Esophagus squamous epithelium (tissue), 5 donors: ENCODE measurements at regions not wholly inside any gene's neighbourhood (a gene's known extent, or its start where the extent isn't known, plus 50 kb on each side); places are given as distances from the start of the nearest gene placed in this dataset.

Source experiments
- DNase-seq: peaks from one replicate; lab custom pipeline; 2025; lab: John Stamatoyannopoulos, UW
- H3K27ac ChIP-seq, 4 donors: fragments of 200-600 bp; sonication (generic); one replicate each; pipeline ENCODE4 v1.5.1; 2016 to 2019; ENCODE audit warnings: mild to moderate bottlenecking in 1 of 4
- H3K27me3 ChIP-seq, 4 donors: fragments of 200-600 bp; sonication (generic); 1 replicate in 3 of 4; 2 replicates in 1 of 4; pipeline versions ENCODE4 v1.5.1 to v1.6.0; 2017 to 2021; ENCODE audit warnings: antibody characterized with exemption in 1 of 4
- H3K36me3 ChIP-seq, 3 donors: fragments of 200-600 bp; sonication (generic); one replicate each; pipeline ENCODE4 v1.5.1; 2016 to 2019
- H3K4me1 ChIP-seq, 3 donors: fragments of 200-600 bp; sonication (generic); one replicate each; pipeline ENCODE4 v1.5.1; 2017 to 2019
- H3K4me3 ChIP-seq, 4 donors: fragments of 200-600 bp; sonication (generic); 1 replicate in 3 of 4; 2 replicates in 1 of 4; pipeline ENCODE4 v1.5.1; 2016 to 2019; ENCODE audit warnings: mild to moderate bottlenecking in 2 of 4, moderate library complexity in 1 of 4
- H3K9me3 ChIP-seq, 3 donors: fragments of 200-600 bp; sonication (generic); one replicate each; pipeline ENCODE4 v1.5.1; 2016 to 2019
- CTCF ChIP-seq, 6 experiments: fragments of 450-650 bp in 4 of 6; fragments of 200-600 bp in 2 of 6; sonication (generic) in 2 of 6; IDR thresholded peaks; one replicate each; pipeline ENCODE4 v1.5.1; 2016 to 2019; ENCODE audit warnings: antibody characterized with exemption in 6 of 6, mild to moderate bottlenecking in 4 of 6, moderate library complexity in 4 of 6
- POLR2A ChIP-seq, 4 donors: fragments of 450-650 bp; IDR thresholded peaks; one replicate each; pipeline ENCODE4 v1.6.1; 2017; ENCODE audit warnings: antibody characterized with exemption in 4 of 4, mild to moderate bottlenecking in 4 of 4, moderate library complexity in 3 of 4
- WGBS, 2 donors: methylation state at CpG; one replicate each; pipeline ENCODE4 v1.1.5; 2018; 5-methylcytosine and 5-hydroxymethylcytosine counted together
- intact Hi-C: fragments of 100-400 bp; cut with DNase I; formaldehyde crosslinking; loops from one replicate; pipeline ENCODE4 v1.15.0; 2022
- donor health status: DM: yes; HTN: yes; CAD: no.

GRCh38 chr17:55978578-55978977, 174.7 kb upstream of the ANKFN1 start:
- no peak for DNase-seq
- H3K9me3 ChIP-seq: no peaks in the 10 kb centered on the region
- H3K4me3 ChIP-seq: no peak overlapping the region
- no peaks in the 10 kb centered on the region for H3K36me3 ChIP-seq
- no peak overlapping the region for H3K27ac ChIP-seq
- intact Hi-C loops: no loop called here
- H3K27me3 ChIP-seq: no peaks in the 10 kb centered on the region
- no peaks in the 10 kb centered on the region for H3K4me1 ChIP-seq
- 50% methylated on average over 1 of the region's 1 CpG; no CpG with 5 or more reads in 1 of the 2 donors for WGBS, 2 donors
- TF ChIP-seq POLR2A (IDR thresholded peaks at IDR 0.05) (no peak), CTCF (IDR thresholded peaks at IDR 0.05) (no peak)

- no peaks in the 10 kb centered on the region for H3K4me1 ChIP-seq
- WGBS, 2 donors: 74 to 77% methylated on average over 3 of the region's 3 CpGs
- DNase-seq: no peak
- TF ChIP-seq CTCF (IDR thresholded peaks at IDR 0.05) (no peak), POLR2A (IDR thresholded peaks at IDR 0.05) (no peak)
- H3K9me3 ChIP-seq: no peaks in the 10 kb centered on the region
- H3K36me3 ChIP-seq: no peaks in the 10 kb centered on the region
- no peak overlapping the region for H3K4me3 ChIP-seq
- no peaks in the 10 kb centered on the region for H3K27me3 ChIP-seq
- no peak overlapping the region for H3K27ac ChIP-seq
- intact Hi-C loops: no loop called here
Measured at GRCh38 chr17:55983096-55983495, 170.2 kb upstream of the ANKFN1 start.

GRCh38 chr17:55986817-55987216, 166.5 kb upstream of the ANKFN1 start:
- no peaks in the 10 kb centered on the region for H3K27me3 ChIP-seq
- H3K9me3 ChIP-seq: no peaks in the 10 kb centered on the region
- H3K4me1 ChIP-seq: no peaks in the 10 kb centered on the region
- H3K36me3 ChIP-seq: no peaks in the 10 kb centered on the region
- intact Hi-C loops: no loop called here
- 60 to 77% methylated on average over 4 of the region's 4 CpGs for WGBS, 2 donors
- TF ChIP-seq POLR2A (IDR thresholded peaks at IDR 0.05) (no peak), CTCF (IDR thresholded peaks at IDR 0.05) (no peak)
- H3K27ac ChIP-seq: no peak overlapping the region
- DNase-seq: no peak
- no peak overlapping the region for H3K4me3 ChIP-seq

- no peak for DNase-seq
- intact Hi-C loops: no loop called here
- Histone ChIP-seq H3K4me3 (no peak overlapping the region), H3K4me1 (no peaks in the 10 kb centered on the region), H3K27me3 (no peaks in the 10 kb centered on the region), H3K27ac (no peak overlapping the region), H3K36me3 (no peaks in the 10 kb centered on the region), H3K9me3 (peaks cover 0 to 4% (median 0%) of the 10 kb centered on the region in 3 donors)
- WGBS, 2 donors: 60 to 78% methylated on average over 3 of the region's 3 CpGs
- TF ChIP-seq POLR2A (IDR thresholded peaks at IDR 0.05): no peak
- no peak for TF ChIP-seq CTCF (IDR thresholded peaks at IDR 0.05)
Measured at GRCh38 chr17:55988861-55989260, 164.4 kb upstream of the ANKFN1 start.

GRCh38 chr17:55990332-55991006, 162.8 kb upstream of the ANKFN1 start:
- WGBS, 2 donors: 40 to 49% methylated on average over 5 to 8 of the region's 10 CpGs

More at GRCh38 chr17:55990332-55991006, 162.8 kb upstream of the ANKFN1 start:
- Histone ChIP-seq H3K36me3 (no peaks in the 10 kb centered on the region), H3K9me3 (peaks cover 0 to 4% (median 0%) of the 10 kb centered on the region in 3 donors), H3K27ac (no peak overlapping the region), H3K27me3 (no peaks in the 10 kb centered on the region), H3K4me1 (no peaks in the 10 kb centered on the region), H3K4me3 (no peak overlapping the region)
- no peak for TF ChIP-seq POLR2A (IDR thresholded peaks at IDR 0.05)
- DNase-seq: no peak
- intact Hi-C loops: no loop called here
